Neutrophil (primary cell): ENCODE measurements at regions not wholly inside any gene's neighbourhood (a gene's known extent, or its start where the extent isn't known, plus 50 kb on each side); places are given as distances from the start of the nearest gene placed in this dataset.

Experiments used
- H3K27ac ChIP-seq: fragments of 200-600 bp; sonication (generic); 2 replicates; pipeline ENCODE4 v1.5.1; 2016; ENCODE audit warnings: mild to moderate bottlenecking, moderate library complexity
- H3K27me3 ChIP-seq: fragments of 200-600 bp; sonication (generic); 2 replicates; pipeline ENCODE4 v1.6.0; 2016; ENCODE audit warnings: mild to moderate bottlenecking
- H3K36me3 ChIP-seq: fragments of 200-600 bp; sonication (generic); 2 replicates; pipeline ENCODE4 v1.5.1; 2017
- H3K4me1 ChIP-seq, 2 experiments: fragments of 200-600 bp in 1 of 2; sonication (generic) in 1 of 2; 1 replicate in 1 of 2; 2 replicates in 1 of 2; pipeline versions ENCODE4 v1.5.1 to v1.6.1; 2013 to 2016; ENCODE audit warnings: low read depth in 1 of 2, low read length in 1 of 2, mild to moderate bottlenecking in 1 of 2, moderate library complexity in 1 of 2; ENCODE audit not compliant: control insufficient read depth in 1 of 2, insufficient read depth in 1 of 2
- H3K4me3 ChIP-seq, 2 experiments: fragments of 200-600 bp in 1 of 2; sonication (generic) in 1 of 2; 1 replicate in 1 of 2; 2 replicates in 1 of 2; pipeline ENCODE4 v1.5.1; 2013 to 2016; ENCODE audit warnings: low read depth in 1 of 2, low read length in 1 of 2, mild to moderate bottlenecking in 1 of 2, moderate library complexity in 1 of 2
- H3K9me3 ChIP-seq: fragments of 200-600 bp; sonication (generic); 2 replicates; pipeline ENCODE4 v1.5.1; 2016
- CTCF ChIP-seq: fragments of 200-600 bp; sonication (generic); IDR thresholded peaks from 2 replicates; pipeline ENCODE4 v1.5.1; 2016; ENCODE audit warnings: antibody characterized with exemption

- no peaks in the 10 kb centered on the region for H3K36me3 ChIP-seq
- no peak overlapping the region for H3K4me3 ChIP-seq
- TF ChIP-seq CTCF = no peak
- no peak overlapping the region for H3K27ac ChIP-seq
- H3K9me3 ChIP-seq = no peaks in the 10 kb centered on the region
- H3K4me1 ChIP-seq = peaks cover 14 to 30% of the 10 kb centered on the region in 2 experiments
- H3K27me3 ChIP-seq = peaks cover under 1% of the 10 kb centered on the region
Measured at GRCh38 chr4:74627504-74627903, 166.8 kb downstream of the BTC start.

GRCh38 chr4:74628852-74629620, 165.3 kb downstream of the BTC start:
- TF ChIP-seq CTCF = no peak
- H3K27me3 ChIP-seq = peaks cover 10% of the 10 kb centered on the region
- H3K4me1 ChIP-seq = peaks cover 14 to 35% of the 10 kb centered on the region in 2 experiments
- no peak overlapping the region for H3K4me3 ChIP-seq
- H3K27ac ChIP-seq = no peak overlapping the region
- no peaks in the 10 kb centered on the region for H3K36me3 ChIP-seq
- no peaks in the 10 kb centered on the region for H3K9me3 ChIP-seq

GRCh38 chr4:74630551-74630950, 163.8 kb downstream of the BTC start:
- H3K27me3 ChIP-seq = peaks cover 10% of the 10 kb centered on the region
- no peaks in the 10 kb centered on the region for H3K9me3 ChIP-seq
- H3K4me3 ChIP-seq = no peak overlapping the region
- H3K4me1 ChIP-seq = peaks cover 4 to 21% of the 10 kb centered on the region in 2 experiments
- no peak overlapping the region for H3K27ac ChIP-seq
- H3K36me3 ChIP-seq = no peaks in the 10 kb centered on the region
- no peak for TF ChIP-seq CTCF

GRCh38 chr4:74631338-74631737, 163.0 kb downstream of the BTC start:
- H3K4me1 ChIP-seq = peaks cover 0 to 13% of the 10 kb centered on the region in 2 experiments
- no peak overlapping the region for H3K27ac ChIP-seq
- H3K9me3 ChIP-seq = no peaks in the 10 kb centered on the region
- no peak for TF ChIP-seq CTCF
- no peaks in the 10 kb centered on the region for H3K36me3 ChIP-seq
- peaks cover 10% of the 10 kb centered on the region for H3K27me3 ChIP-seq
- no peak overlapping the region for H3K4me3 ChIP-seq

- Histone ChIP-seq H3K36me3 (no peaks in the 10 kb centered on the region), H3K27me3 (peaks cover 10% of the 10 kb centered on the region), H3K9me3 (no peaks in the 10 kb centered on the region), H3K27ac (no peak overlapping the region), H3K4me1 (peaks cover 0 to 11% of the 10 kb centered on the region in 2 experiments), H3K4me3 (no peak overlapping the region)
- TF ChIP-seq CTCF = no peak
Measured at GRCh38 chr4:74631988-74632387, 162.3 kb downstream of the BTC start.
